ENCODE measurements at regions not wholly inside any gene's neighbourhood (a gene's known extent, or its start where the extent isn't known, plus 50 kb on each side); places are given as distances from the start of the nearest gene placed in this dataset.
"Not testable (repeated sequence)": the region's sequence is repeated elsewhere in the genome, so short reads cannot be mapped to it uniquely, and the experiment has no call there.

DNA sequence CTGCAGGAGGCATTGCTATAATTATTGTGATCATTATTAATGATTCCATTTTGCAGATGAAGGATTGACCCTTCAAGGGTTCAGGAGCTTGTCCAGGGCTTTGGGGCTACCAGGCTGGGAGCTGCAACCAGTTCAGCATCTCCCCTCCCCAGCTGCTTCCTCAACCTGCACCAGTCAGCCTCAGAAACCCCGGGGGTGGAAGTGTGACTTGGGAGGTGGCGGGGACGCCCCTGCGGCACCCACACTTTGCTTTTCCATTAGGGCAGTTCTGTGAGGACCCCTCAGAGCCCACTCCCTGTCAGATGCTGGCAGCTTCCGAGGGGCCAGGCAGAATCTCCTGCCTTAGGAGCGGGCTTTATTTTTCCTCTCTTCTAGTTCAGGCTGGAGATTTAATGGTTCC is 85.6 kb downstream of the OLFM1 start:
- DNase-seq (ENCODE audit: insufficient read length, low spot score) (no peak), FAIRE-seq (no peak)
- TF ChIP-seq, protein P1, sequence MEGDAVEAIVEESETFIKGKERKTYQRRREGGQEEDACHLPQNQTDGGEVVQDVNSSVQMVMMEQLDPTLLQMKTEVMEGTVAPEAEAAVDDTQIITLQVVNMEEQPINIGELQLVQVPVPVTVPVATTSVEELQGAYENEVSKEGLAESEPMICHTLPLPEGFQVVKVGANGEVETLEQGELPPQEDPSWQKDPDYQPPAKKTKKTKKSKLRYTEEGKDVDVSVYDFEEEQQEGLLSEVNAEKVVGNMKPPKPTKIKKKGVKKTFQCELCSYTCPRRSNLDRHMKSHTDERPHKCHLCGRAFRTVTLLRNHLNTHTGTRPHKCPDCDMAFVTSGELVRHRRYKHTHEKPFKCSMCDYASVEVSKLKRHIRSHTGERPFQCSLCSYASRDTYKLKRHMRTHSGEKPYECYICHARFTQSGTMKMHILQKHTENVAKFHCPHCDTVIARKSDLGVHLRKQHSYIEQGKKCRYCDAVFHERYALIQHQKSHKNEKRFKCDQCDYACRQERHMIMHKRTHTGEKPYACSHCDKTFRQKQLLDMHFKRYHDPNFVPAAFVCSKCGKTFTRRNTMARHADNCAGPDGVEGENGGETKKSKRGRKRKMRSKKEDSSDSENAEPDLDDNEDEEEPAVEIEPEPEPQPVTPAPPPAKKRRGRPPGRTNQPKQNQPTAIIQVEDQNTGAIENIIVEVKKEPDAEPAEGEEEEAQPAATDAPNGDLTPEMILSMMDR (IDR thresholded peaks at IDR 0.05; ENCODE audit: insufficient read depth, missing control alignments) = no peak

DNA sequence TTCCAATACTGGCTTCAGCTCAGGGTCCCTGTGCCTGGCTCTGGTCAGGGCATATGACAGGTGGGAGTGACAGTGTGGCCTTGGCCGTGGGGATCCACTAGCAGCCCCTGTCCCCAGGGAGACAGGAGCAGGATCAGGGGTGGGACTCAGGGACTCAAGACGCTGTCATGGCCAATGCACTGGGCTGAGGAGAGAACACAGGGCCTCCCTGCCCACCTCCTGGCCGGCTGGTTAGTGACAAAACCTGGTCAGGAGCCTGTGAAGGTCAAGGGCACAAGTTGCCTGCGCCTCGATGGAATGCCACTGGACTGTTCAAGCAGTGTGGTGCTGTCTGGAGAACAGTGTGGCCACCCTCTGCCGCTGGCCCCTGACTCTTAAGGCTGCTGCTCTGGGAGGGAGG is 86.8 kb downstream of the OLFM1 start:
- TF ChIP-seq, protein P1 (IDR thresholded peaks at IDR 0.05; ENCODE audit: insufficient read depth, missing control alignments) = no peak
- DNase-seq (ENCODE audit: insufficient read length, low spot score) (no peak), FAIRE-seq (no peak)

GRCh38 chr9:135174981-135175380 is 87.5 kb downstream of the OLFM1 start:
- no peak for DNase-seq (ENCODE audit: insufficient read length, low spot score)
- no peak for FAIRE-seq
- TF ChIP-seq, protein P1 (IDR thresholded peaks at IDR 0.05; ENCODE audit: insufficient read depth, missing control alignments) = no peak

DNA sequence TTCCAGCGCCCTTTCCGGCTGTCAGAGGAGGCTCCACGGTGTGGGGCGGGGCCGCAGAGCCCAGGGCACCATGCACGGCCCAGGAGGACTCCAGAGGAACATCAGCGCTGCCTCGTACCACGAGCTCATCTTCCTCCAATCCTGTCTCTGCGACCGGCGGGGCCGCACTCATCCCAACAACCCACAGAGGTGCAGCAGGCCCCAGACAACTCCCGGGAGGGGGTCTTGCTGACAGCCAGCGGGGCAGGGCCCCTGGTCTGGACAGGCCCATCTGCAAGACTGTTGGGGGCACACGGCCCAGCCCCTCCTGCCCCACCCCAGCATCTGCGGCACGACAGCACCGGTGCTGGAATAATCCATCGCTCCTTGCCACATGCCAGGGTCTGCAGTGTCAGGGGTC is 88.8 kb downstream of the OLFM1 start:
- no peak for DNase-seq (ENCODE audit: insufficient read length, low spot score)
- no peak for FAIRE-seq
- TF ChIP-seq, protein P1 (IDR thresholded peaks at IDR 0.05; ENCODE audit: insufficient read depth, missing control alignments) = no peak

DNA sequence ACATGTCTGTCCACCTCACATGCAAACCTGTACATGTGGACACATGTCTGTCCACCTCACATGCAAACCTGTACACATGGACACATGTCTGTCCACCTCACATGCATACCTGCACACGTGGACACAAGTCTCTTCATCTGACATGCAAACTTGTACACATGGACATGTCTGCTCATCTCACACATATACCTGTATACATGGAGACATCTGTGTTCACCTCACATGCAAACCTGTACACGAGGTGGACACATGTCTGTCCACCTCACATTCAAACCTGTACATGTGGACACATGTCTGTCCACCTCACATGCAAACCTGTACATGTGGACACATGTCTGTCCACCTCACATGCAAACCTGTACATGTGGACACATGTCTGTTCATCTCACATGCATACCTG is 90.1 kb downstream of the OLFM1 start:
- not testable (repeated sequence) for DNase-seq (ENCODE audit: insufficient read length, low spot score); FAIRE-seq

- FAIRE-seq = no peak
- no peak for DNase-seq (ENCODE audit: insufficient read length, low spot score)
These were observed 91.0 kb downstream of the OLFM1 start for GRCh38 chr9:135178498-135178897.

DNA sequence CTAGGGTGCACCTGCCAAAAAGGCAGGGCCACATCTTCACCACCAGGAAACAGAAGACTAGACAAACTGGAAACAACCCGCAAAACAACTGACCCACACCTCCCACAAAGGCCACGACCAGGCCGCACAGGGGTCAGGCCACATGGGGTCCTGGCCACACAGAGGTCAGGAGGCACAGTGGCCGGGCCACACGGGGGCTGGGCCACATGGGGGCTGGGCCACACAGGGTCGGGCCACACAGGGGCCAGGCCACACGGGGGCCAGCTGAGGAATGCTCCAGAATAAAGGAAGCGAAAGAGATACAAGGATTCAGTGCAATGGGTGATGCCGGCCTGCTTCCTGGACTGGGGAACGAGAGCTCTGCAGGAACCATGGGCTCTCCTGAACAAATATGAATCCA is 91.6 kb downstream of the OLFM1 start:
- TF ChIP-seq, protein P1 (IDR thresholded peaks at IDR 0.05; ENCODE audit: insufficient read depth, missing control alignments) = no peak
- DNase-seq (ENCODE audit: insufficient read length, low spot score) (no peak), FAIRE-seq (no peak)

More at GRCh38 chr9:135178498-135178897, 91.0 kb downstream of the OLFM1 start:
- TF ChIP-seq, protein P1 (IDR thresholded peaks at IDR 0.05; ENCODE audit: insufficient read depth, missing control alignments) = no peak

DNA sequence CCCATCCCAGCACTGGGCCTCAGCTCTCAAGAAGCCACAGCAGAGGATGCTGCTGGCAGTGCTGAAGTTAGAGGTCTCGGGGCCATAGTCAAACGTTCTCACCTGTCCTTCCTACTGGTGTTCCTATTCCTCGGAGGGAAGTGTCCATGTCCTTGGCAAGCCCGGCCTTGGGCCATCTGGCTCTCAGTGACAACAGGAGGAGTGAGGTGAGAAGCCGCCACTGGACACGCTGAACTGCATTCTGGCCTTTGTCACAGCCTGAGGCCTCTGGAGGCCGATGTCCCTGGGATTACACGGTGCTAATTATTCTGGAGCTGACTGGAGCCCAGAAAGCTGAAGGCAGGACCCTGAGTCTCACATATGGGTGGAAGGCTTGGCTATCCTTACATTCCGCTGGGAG is 92.5 kb downstream of the OLFM1 start:
- FAIRE-seq (no peak), DNase-seq (ENCODE audit: insufficient read length, low spot score) (no peak)
- TF ChIP-seq, protein P1 (IDR thresholded peaks at IDR 0.05; ENCODE audit: insufficient read depth, missing control alignments) = no peak

Measured in D721Med (cell line).